SK-N-SH (cell line): ENCODE measurements at regions not wholly inside any gene's neighbourhood (a gene's known extent, or its start where the extent isn't known, plus 50 kb on each side); places are given as distances from the start of the nearest gene placed in this dataset.

Experiments used
- CTCF ChIA-PET: fragments of 300-600, 350-600 bp; formaldehyde crosslinking; extraction: SDS; loops from one replicate; lab custom pipeline; 2021; lab: Yijun Ruan, JAX
- POLR2A ChIA-PET: fragments of 350-600 bp; sonication (Branson Sonifier 250); formaldehyde crosslinking; extraction: SDS; loops from one replicate; lab custom pipeline; 2020; ENCODE audit warnings: antibody characterized with exemption, inconsistent platforms; lab: Yijun Ruan, JAX
- DNase-seq: peaks from one replicate; pipeline ENCODE4 v3.0.0; 2012
- H2AFZ ChIP-seq: fragments of 200-600 bp; sonication (generic); 2 replicates; pipeline ENCODE4 v1.8.1; 2016; ENCODE audit warnings: antibody characterized with exemption, mild to moderate bottlenecking, low read depth
- H3F3A ChIP-seq: fragments of 200-600 bp; sonication (generic); replicated peaks from 2 replicates; pipeline ENCODE3; 2016; ENCODE audit warnings: antibody characterized with exemption, mild to moderate bottlenecking; ENCODE audit not compliant: insufficient read depth
- H3K27ac ChIP-seq, 2 experiments: fragments of 200-500 bp in 1 of 2; fragments of 200-600 bp in 1 of 2; sonication (Bioruptor generic) in 1 of 2; sonication (generic), shearing (Covaris generic) in 1 of 2; 2 replicates each; pipeline versions ENCODE4 v1.5.1 to v1.6.1; 2014 to 2016; ENCODE audit warnings: low read depth in 2 of 2, inconsistent platforms in 1 of 2, low read length in 1 of 2, mild to moderate bottlenecking in 1 of 2, mixed read lengths in 1 of 2
- H3K27me3 ChIP-seq: fragments of 200-600 bp; sonication (generic), shearing (Covaris generic); 2 replicates; pipeline ENCODE4 v1.6.1; 2016; ENCODE audit warnings: mixed run types; ENCODE audit not compliant: insufficient read depth
- H3K36me3 ChIP-seq, 2 experiments: fragments of 200-500 bp in 1 of 2; fragments of 200-600 bp in 1 of 2; sonication (Bioruptor generic) in 1 of 2; sonication (generic) in 1 of 2; replicated peaks in 1 of 2; 2 replicates each; pipeline versions ENCODE3 to v1.5.1; 2014 to 2016; ENCODE audit warnings: low read length in 1 of 2, mild to moderate bottlenecking in 1 of 2; ENCODE audit not compliant: insufficient read depth in 2 of 2, control insufficient read depth in 1 of 2
- H3K4me1 ChIP-seq, 2 experiments: fragments of 200-500 bp in 1 of 2; fragments of 200-600 bp in 1 of 2; sonication (Bioruptor generic) in 1 of 2; sonication (generic), shearing (Covaris generic) in 1 of 2; 2 replicates each; pipeline versions ENCODE4 v1.5.1 to v1.6.1; 2014 to 2016; ENCODE audit warnings: low read depth in 1 of 2, low read length in 1 of 2, mixed run types in 1 of 2; ENCODE audit not compliant: insufficient read depth in 2 of 2, control insufficient read depth in 1 of 2
- H3K4me2 ChIP-seq: fragments of 200-600 bp; sonication (generic), shearing (Covaris generic); 2 replicates; pipeline ENCODE4 v1.6.1; 2017; ENCODE audit warnings: mixed run types
- H3K4me3 ChIP-seq, 2 experiments: fragments of 200-500 bp in 1 of 2; fragments of 200-600 bp in 1 of 2; sonication (Bioruptor generic) in 1 of 2; sonication (generic), shearing (Covaris generic) in 1 of 2; 2 replicates each; pipeline versions ENCODE4 v1.5.1 to v1.8.1; 2014 to 2016; ENCODE audit warnings: low read depth in 2 of 2, inconsistent platforms in 1 of 2, low read length in 1 of 2, mild to moderate bottlenecking in 1 of 2, mixed read lengths in 1 of 2, moderate library complexity in 1 of 2
- H3K79me2 ChIP-seq: fragments of 200-600 bp; sonication (generic); 2 replicates; pipeline ENCODE4 v1.8.1; 2017; ENCODE audit warnings: mild to moderate bottlenecking; ENCODE audit not compliant: insufficient read depth
- H3K9ac ChIP-seq: fragments of 200-600 bp; sonication (generic); 2 replicates; pipeline ENCODE4 v1.6.1; 2017; ENCODE audit warnings: mixed run types
- H3K9me2 ChIP-seq: fragments of 200-600 bp; sonication (generic); 2 replicates; pipeline ENCODE4 v1.6.1; 2017; ENCODE audit warnings: mixed run types
- H3K9me3 ChIP-seq: fragments of 200-600 bp; sonication (generic); 2 replicates; pipeline ENCODE4 v1.6.1; 2017; ENCODE audit warnings: mixed run types, mild to moderate bottlenecking, moderate library complexity
- H4K20me1 ChIP-seq: fragments of 200-600 bp; sonication (generic); 2 replicates; pipeline ENCODE4 v1.6.1; 2017; ENCODE audit warnings: mild to moderate bottlenecking, mixed run types; ENCODE audit not compliant: insufficient read depth
- ELF1 ChIP-seq: IDR thresholded peaks from 2 replicates; pipeline ENCODE4 v1.4.0; 2012
- EP300 ChIP-seq, 2 experiments: IDR thresholded peaks; 2 replicates each; pipeline versions ENCODE4 v1.4.0 to v1.6.1; 2012; ENCODE audit warnings: borderline replicate concordance in 1 of 2, low read depth in 1 of 2, low read length in 1 of 2
- EZH2phosphoT487 ChIP-seq: fragments of 200-600 bp; sonication (generic); IDR thresholded peaks from 2 replicates; pipeline ENCODE4 v1.6.1; 2017; ENCODE audit warnings: low read depth, mixed run types, mild to moderate bottlenecking, antibody characterized with exemption, moderate library complexity, borderline replicate concordance
- FOSL2 ChIP-seq: IDR thresholded peaks from 2 replicates; pipeline ENCODE4 v1.4.0; 2012; ENCODE audit warnings: low read depth, mild to moderate bottlenecking, moderate library complexity, borderline replicate concordance
- FOXM1 ChIP-seq: IDR thresholded peaks from 2 replicates; pipeline ENCODE4 v1.4.0; 2012; ENCODE audit warnings: low read depth, mild to moderate bottlenecking
- GABPA ChIP-seq: IDR thresholded peaks from 2 replicates; pipeline ENCODE4 v1.4.0; 2012; ENCODE audit warnings: low read depth, mild to moderate bottlenecking
- GATA2 ChIP-seq: sonication (generic); formaldehyde crosslinking; IDR thresholded peaks from 2 replicates; pipeline ENCODE4 v1.5.0; 2020; ENCODE audit warnings: mild to moderate bottlenecking, missing genetic modification reagents
- NFIC ChIP-seq: IDR thresholded peaks from 2 replicates; pipeline ENCODE4 v1.4.0; 2012; ENCODE audit warnings: borderline replicate concordance
- POLR2AphosphoS5 ChIP-seq: IDR thresholded peaks from 2 replicates; pipeline ENCODE4 v1.6.1; 2012; ENCODE audit warnings: low read depth, low read length
- RXRA ChIP-seq: IDR thresholded peaks from 2 replicates; pipeline ENCODE4 v1.4.0; 2012; ENCODE audit warnings: low read depth, mild to moderate bottlenecking, borderline replicate concordance
- USF1 ChIP-seq: IDR thresholded peaks from 2 replicates; pipeline ENCODE4 v1.4.0; 2012; ENCODE audit warnings: low read depth, borderline replicate concordance
- YY1 ChIP-seq: IDR thresholded peaks from 2 replicates; pipeline ENCODE4 v1.4.0; 2012; ENCODE audit warnings: low read depth, mild to moderate bottlenecking
- TF ChIP-seq, protein P1 (sequence below): IDR thresholded peaks from 2 replicates; pipeline ENCODE4 v1.6.1; 2012; ENCODE audit warnings: mild to moderate bottlenecking, low read depth, low read length, moderate library complexity
- TF ChIP-seq, protein P2 (sequence below): fragments of 150-350 bp; IDR thresholded peaks from 2 replicates; pipeline ENCODE4 v1.6.1; 2016; ENCODE audit warnings: mild to moderate bottlenecking, low read depth, low read length

GRCh38 chr10:33632432-33632831 lies 298.0 kb upstream of the NRP1 start:
- TF ChIP-seq GATA2 (CRISPR knock-in tag) (no peak), POLR2AphosphoS5 (no peak), EZH2phosphoT487 (no peak), RXRA (no peak), GABPA (no peak), USF1 (no peak), ELF1 (no peak), NFIC (no peak), EP300 (IDR thresholded peaks at IDR 0.05; ENCODE audit: borderline replicate concordance in 1 of 2, low read depth in 1 of 2, low read length in 1 of 2) (no peak), FOXM1 (no peak), FOSL2 (no peak), YY1 (no peak)
- TF ChIP-seq, protein P1, sequence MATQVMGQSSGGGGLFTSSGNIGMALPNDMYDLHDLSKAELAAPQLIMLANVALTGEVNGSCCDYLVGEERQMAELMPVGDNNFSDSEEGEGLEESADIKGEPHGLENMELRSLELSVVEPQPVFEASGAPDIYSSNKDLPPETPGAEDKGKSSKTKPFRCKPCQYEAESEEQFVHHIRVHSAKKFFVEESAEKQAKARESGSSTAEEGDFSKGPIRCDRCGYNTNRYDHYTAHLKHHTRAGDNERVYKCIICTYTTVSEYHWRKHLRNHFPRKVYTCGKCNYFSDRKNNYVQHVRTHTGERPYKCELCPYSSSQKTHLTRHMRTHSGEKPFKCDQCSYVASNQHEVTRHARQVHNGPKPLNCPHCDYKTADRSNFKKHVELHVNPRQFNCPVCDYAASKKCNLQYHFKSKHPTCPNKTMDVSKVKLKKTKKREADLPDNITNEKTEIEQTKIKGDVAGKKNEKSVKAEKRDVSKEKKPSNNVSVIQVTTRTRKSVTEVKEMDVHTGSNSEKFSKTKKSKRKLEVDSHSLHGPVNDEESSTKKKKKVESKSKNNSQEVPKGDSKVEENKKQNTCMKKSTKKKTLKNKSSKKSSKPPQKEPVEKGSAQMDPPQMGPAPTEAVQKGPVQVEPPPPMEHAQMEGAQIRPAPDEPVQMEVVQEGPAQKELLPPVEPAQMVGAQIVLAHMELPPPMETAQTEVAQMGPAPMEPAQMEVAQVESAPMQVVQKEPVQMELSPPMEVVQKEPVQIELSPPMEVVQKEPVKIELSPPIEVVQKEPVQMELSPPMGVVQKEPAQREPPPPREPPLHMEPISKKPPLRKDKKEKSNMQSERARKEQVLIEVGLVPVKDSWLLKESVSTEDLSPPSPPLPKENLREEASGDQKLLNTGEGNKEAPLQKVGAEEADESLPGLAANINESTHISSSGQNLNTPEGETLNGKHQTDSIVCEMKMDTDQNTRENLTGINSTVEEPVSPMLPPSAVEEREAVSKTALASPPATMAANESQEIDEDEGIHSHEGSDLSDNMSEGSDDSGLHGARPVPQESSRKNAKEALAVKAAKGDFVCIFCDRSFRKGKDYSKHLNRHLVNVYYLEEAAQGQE = no peak
- TF ChIP-seq, protein P2, sequence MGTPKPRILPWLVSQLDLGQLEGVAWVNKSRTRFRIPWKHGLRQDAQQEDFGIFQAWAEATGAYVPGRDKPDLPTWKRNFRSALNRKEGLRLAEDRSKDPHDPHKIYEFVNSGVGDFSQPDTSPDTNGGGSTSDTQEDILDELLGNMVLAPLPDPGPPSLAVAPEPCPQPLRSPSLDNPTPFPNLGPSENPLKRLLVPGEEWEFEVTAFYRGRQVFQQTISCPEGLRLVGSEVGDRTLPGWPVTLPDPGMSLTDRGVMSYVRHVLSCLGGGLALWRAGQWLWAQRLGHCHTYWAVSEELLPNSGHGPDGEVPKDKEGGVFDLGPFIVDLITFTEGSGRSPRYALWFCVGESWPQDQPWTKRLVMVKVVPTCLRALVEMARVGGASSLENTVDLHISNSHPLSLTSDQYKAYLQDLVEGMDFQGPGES = no peak
- DNase-seq = no peak
- Histone ChIP-seq H3K79me2 (no peaks in the 10 kb centered on the region), H3K27ac (no peak overlapping the region), H3K36me3 (no peaks in the 10 kb centered on the region), H3K9me2 (no peaks in the 10 kb centered on the region), H4K20me1 (no peaks in the 10 kb centered on the region), H3K27me3 (no peaks in the 10 kb centered on the region), H3F3A (no peaks in the 10 kb centered on the region), H3K4me1 (peaks cover 0 to 11% of the 10 kb centered on the region in 2 experiments; a peak in 2 of 4 replicates), H3K4me3 (no peak overlapping the region), H3K9ac (no peak overlapping the region), H2AFZ (no peak overlapping the region), H3K9me3 (no peaks in the 10 kb centered on the region), H3K4me2 (no peak overlapping the region)
- ChIA-PET CTCF (interaction anchor here (1.4 kb wide), 1 partner anchor 11 kb away, joined by 3 read pairs; no protein-coding TSS in a partner anchor), POLR2A (no interaction called here)
